Lower leg skin (tissue), 4 donors: ENCODE measurements at regions not wholly inside any gene's neighbourhood (a gene's known extent, or its start where the extent isn't known, plus 50 kb on each side); places are given as distances from the start of the nearest gene placed in this dataset.

ENCODE experiments used
- DNase-seq, 2 donors: peaks; one replicate each; pipeline ENCODE4 v3.0.0-alpha.2; 2019; ENCODE audit warnings: low spot score in 2 of 2
- H3K4me3 ChIP-seq: fragments of 200-600 bp; sonication (generic); 2 replicates; pipeline ENCODE4 v1.5.1; 2017; ENCODE audit warnings: mild to moderate bottlenecking, low read depth; ENCODE audit not compliant: poor library complexity, severe bottlenecking
- POLR2A ChIP-seq, 2 donors: fragments of 450-650 bp; IDR thresholded peaks; one replicate each; pipeline ENCODE4 v1.6.1; 2016 to 2017; ENCODE audit warnings: antibody characterized with exemption in 2 of 2, mild to moderate bottlenecking in 1 of 2, moderate library complexity in 1 of 2
- WGBS, 2 donors: methylation state at CpG; one replicate each; pipeline ENCODE4 v1.1.5; 2018; 5-methylcytosine and 5-hydroxymethylcytosine counted together
- intact Hi-C: fragments of 100-400 bp; cut with DNase I; formaldehyde crosslinking; loops from one replicate; pipeline ENCODE4 v1.15.0; 2023; ENCODE audit warnings: low total_unique reads
- TF ChIP-seq, protein P1 (sequence below), 3 donors: fragments of 450-650 bp; IDR thresholded peaks; one replicate each; pipeline ENCODE4 v1.5.1; 2016; ENCODE audit warnings: antibody characterized with exemption in 3 of 3, mild to moderate bottlenecking in 3 of 3, moderate library complexity in 2 of 3

GRCh38 chr6:100220543-100220942 is 226.5 kb upstream of the MCHR2 start:
- no peak overlapping the region for H3K4me3 ChIP-seq
- no peak for TF ChIP-seq POLR2A (IDR thresholded peaks at IDR 0.05)
- TF ChIP-seq, protein P1, sequence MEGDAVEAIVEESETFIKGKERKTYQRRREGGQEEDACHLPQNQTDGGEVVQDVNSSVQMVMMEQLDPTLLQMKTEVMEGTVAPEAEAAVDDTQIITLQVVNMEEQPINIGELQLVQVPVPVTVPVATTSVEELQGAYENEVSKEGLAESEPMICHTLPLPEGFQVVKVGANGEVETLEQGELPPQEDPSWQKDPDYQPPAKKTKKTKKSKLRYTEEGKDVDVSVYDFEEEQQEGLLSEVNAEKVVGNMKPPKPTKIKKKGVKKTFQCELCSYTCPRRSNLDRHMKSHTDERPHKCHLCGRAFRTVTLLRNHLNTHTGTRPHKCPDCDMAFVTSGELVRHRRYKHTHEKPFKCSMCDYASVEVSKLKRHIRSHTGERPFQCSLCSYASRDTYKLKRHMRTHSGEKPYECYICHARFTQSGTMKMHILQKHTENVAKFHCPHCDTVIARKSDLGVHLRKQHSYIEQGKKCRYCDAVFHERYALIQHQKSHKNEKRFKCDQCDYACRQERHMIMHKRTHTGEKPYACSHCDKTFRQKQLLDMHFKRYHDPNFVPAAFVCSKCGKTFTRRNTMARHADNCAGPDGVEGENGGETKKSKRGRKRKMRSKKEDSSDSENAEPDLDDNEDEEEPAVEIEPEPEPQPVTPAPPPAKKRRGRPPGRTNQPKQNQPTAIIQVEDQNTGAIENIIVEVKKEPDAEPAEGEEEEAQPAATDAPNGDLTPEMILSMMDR (IDR thresholded peaks at IDR 0.05) = no peak
- DNase-seq = no peak
- intact Hi-C loops = no loop called here
- 82 to 85% methylated on average over 4 of the region's 4 CpGs for WGBS, 2 donors

DNA sequence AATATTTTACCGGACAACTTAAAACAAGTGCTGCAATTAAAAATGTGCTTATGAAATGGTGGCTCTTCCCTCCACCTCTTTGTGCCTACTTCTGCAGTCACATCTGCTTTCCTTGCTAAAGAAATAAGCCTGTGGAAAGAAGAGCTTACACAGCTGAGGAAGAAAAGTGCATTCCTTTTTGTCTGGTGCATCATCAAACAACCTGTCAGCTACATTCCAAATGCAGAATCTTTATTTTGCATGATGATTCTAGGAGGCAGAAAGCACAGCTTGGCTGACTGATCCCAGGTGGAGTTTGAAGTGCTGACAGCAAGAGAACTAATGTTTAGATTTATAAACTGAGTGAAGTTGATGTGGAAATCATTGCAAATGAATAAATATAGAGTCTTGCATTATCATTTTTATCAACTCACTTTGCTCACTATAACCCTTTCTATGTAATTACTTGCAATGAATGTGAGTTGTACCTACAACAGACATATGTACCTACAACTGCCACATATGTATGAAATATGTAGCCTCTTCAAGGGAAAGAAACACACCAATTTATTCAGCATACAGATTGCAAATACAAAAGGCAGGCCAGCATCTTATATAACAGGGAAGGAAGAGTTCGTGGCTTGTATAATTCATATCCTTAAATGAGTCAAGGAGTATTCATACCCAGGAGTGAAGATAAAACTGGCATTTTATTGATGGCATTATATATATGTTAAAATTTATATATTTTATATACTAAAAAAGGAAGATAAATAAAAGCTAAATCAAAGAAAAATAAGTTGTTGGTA is 223.4 kb upstream of the MCHR2 start:
- H3K4me3 ChIP-seq = no peak overlapping the region
- WGBS, 2 donors = 80 to 93% methylated on average over 2 of the region's 2 CpGs
- no peak for TF ChIP-seq POLR2A (IDR thresholded peaks at IDR 0.05)
- TF ChIP-seq, protein P1 (IDR thresholded peaks at IDR 0.05) = no peak
- DNase-seq = no peak
- intact Hi-C loops = no loop called here

- TF ChIP-seq, protein P1 (IDR thresholded peaks at IDR 0.05) = no peak
- TF ChIP-seq POLR2A (IDR thresholded peaks at IDR 0.05) = no peak
- no peak overlapping the region for H3K4me3 ChIP-seq
- intact Hi-C loops = no loop called here
- no peak for DNase-seq
Measured at GRCh38 chr6:100216760-100217159, 222.7 kb upstream of the MCHR2 start.

- intact Hi-C loops = no loop called here
- TF ChIP-seq POLR2A (IDR thresholded peaks at IDR 0.05) = no peak
- TF ChIP-seq, protein P1 (IDR thresholded peaks at IDR 0.05) = no peak
- DNase-seq = no peak
- no peak overlapping the region for H3K4me3 ChIP-seq
Measured at GRCh38 chr6:100212131-100212530, 218.1 kb upstream of the MCHR2 start.

- intact Hi-C loops = no loop called here
- no peak for DNase-seq
- H3K4me3 ChIP-seq = no peak overlapping the region
- 71 to 74% methylated on average over 9 of the region's 9 CpGs for WGBS, 2 donors
- TF ChIP-seq POLR2A (IDR thresholded peaks at IDR 0.05) = no peak
- TF ChIP-seq, protein P1 (IDR thresholded peaks at IDR 0.05) = no peak
Measured at GRCh38 chr6:100210137-100211117, 216.4 kb upstream of the MCHR2 start.
